Stimulated activated CD8-positive, alpha-beta memory T cell treated with anti-CD3 and anti-CD28 coated beads, Interleukin-2, amount 100 ng/mL, for 48 hours (primary cell): ENCODE measurements at regions not wholly inside any gene's neighbourhood (a gene's known extent, or its start where the extent isn't known, plus 50 kb on each side); places are given as distances from the start of the nearest gene placed in this dataset.

ENCODE experiments used
- DNase-seq, 2 donors: peaks; one replicate each; pipeline ENCODE4 v3.0.0-alpha.2; 2020; ENCODE audit warnings: low read depth in 2 of 2

DNA sequence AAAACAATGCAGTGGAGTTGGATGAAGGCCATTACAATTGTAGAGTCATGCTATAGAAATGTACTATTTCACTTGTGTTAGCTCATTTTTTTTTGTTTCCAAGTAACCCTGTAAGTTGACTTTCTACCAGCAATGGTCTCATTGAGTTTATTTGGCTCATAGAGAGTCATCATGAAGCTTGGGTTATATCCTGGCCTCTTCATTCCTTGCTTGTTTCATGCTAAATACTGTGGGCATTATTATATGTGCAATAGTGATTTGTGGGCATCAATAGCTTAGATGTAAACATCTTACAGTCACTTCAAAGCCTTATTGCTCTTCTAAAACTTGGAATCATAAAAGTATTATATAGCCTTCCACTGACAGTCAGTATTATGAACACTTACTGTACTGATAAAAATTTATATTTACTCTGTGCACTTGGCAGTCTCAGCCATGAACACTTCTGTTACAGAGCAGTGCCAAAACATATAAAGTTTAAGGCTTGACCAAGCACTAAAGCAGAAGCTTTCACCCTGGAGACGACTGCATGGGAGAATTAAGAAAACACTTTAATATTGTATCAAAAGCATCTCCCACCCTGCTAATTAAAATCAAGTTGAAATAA is 751.2 kb downstream of the SATB2 start:
- no peak for DNase-seq

DNA sequence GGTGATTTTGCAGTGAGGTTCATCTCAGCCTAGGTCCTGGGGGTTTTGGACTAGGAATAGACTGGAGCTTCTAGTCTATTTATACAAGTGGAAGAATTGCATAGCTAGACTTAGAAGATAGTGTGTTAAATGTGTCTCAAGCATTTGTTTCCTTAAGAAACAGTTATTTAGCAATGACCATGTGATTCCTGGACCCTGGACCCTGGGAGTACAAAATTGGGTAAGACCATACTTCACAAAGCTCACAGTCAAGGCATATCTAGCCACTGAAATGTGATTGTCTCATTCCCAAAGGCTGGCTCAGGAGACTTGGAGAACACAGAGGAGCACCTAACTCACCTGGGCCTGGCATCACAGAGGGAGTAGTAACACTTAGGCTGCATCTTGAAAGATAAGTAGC is 754.5 kb downstream of the SATB2 start:
- DNase-seq: no peak

DNA sequence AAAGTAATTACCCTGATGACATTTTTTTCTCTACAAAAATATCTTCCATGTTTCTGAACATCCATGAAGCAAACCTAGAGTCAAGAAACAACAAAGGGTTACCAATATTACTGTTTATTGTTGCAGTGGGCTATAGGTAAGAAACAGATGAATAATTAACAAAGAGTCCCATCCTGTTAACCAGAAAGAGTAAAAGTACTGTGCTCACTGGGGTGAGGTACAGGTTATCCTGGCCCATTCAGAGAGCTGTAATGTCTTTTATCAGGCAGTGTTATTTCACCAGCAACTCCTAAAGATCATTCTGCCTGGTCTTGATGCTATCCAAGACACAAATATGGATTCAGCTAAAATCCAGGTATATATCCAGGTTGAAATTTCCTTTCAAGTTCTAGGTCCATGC is 754.9 kb downstream of the SATB2 start:
- no peak for DNase-seq

DNA sequence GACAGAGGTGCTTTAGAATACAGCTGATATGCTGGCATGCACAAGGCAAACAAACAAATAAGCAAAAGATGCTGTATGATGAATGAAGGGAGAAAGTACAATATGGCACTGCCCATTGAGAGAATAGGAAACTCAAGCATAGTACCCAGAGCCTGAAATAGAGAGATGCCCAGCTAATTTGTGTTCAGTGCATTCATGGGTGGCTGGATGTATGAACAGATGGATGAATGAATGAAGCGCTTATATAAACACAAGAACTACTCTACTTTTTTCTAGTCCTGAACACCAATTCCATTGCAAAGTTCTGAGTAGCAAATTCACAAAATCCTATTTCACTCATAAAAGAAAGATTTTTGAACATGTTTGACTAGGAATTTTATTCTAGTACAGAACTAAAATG is 756.3 kb downstream of the SATB2 start:
- no peak for DNase-seq

- no peak for DNase-seq
Measured at GRCh38 chr2:198700319-198700718, 757.4 kb downstream of the SATB2 start.

DNA sequence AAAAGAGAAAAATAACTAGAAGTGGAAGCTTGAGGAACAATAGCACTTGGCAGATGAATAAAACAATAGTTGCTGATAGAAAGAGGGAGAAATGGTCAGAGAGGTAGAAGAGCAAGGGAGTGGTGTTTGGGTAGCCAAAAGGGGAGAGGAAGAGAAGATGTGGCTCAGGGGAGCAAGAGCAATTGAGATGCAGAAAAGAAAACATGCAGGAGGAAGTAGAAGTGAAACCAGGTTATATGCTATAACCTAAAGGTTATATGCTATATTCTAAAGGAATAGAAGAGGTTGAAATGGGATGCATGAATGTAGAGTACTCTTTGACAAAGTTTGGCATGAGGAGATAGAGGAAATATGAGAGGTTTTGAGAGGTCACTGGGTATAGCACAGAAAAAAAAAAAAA is 759.5 kb downstream of the SATB2 start:
- no peak for DNase-seq

DNA sequence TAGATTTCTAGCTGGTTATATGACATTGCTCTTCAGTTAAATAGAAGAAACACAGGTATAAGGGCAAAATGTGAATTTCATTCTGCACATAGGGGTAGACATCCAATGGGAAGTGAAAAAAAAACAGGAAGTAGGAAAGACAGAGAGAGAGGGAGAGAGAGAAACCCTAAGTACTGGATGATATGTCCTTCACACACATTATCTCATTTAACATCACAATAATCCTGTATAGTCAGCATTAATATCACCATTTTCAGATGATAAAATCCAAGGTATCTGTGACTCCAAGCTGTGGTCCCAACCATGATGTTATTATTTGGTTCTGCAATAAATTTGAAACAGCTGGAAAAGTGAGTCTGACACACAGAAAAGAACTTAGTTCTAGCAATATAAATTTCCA is 759.9 kb downstream of the SATB2 start:
- no peak for DNase-seq

GRCh38 chr2:198697218-198697617 is 760.5 kb downstream of the SATB2 start:
- no peak for DNase-seq

GRCh38 chr2:198695879-198696278 is 761.9 kb downstream of the SATB2 start:
- no peak for DNase-seq

DNA sequence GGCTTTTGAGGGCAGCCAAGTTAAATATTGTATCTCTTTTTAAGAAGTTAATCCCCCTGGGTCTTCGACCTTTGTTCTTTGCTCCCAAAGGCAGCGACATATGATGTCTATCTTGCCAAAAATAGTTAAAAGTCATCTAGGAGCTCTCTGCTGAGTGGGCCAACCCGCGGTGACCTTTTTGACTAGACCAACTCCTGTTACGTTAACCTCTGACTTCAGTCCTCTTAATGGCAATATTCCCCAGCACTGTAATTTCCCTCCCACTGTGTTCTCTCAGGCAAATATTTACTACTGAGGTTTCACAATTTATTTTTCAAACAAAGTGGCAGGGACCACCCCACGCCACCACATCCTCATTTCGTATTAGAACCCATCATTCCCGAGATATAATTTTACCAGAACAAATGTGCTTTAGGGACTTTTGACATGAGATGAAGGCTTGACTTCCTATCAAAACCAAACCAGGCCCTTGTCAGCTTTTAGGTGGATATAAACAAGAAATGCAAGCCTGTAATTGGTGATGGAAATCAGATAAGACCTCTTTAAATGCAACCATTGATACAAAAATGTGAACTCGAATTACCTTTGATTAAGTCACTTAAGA is 764.7 kb downstream of the SATB2 start:
- DNase-seq: no peak

GRCh38 chr2:198691236-198691635 is 766.5 kb downstream of the SATB2 start:
- no peak for DNase-seq

GRCh38 chr2:198664321-198664720 is 793.4 kb downstream of the SATB2 start:
- DNase-seq: no peak

GRCh38 chr2:198662905-198663304 is 794.8 kb downstream of the SATB2 start:
- no peak for DNase-seq

GRCh38 chr2:198660501-198660900 is 797.2 kb downstream of the SATB2 start:
- no peak for DNase-seq

GRCh38 chr2:198659096-198659870 is 798.5 kb downstream of the SATB2 start:
- no peak for DNase-seq

GRCh38 chr2:198657512-198658121 is 800.1 kb downstream of the SATB2 start:
- DNase-seq: no peak

DNA sequence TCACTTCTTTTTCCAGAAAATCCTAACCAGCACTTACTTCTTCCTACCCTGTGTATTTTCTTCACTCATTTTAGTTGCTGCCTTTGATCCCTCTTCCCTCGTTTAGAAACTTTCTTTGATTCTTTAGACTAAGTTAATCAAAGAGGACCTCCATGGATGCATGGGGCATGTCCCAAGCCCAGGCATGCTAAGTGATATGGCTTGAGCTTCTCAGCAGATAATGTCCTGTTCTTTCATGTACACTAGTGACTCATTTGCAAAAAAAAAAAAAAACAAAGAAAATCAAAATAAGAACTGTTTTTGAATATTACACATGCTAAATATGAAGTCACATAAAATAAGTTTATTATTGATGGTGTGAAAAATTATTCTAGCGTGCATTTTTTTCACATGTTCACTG is 800.9 kb downstream of the SATB2 start:
- no peak for DNase-seq

DNA sequence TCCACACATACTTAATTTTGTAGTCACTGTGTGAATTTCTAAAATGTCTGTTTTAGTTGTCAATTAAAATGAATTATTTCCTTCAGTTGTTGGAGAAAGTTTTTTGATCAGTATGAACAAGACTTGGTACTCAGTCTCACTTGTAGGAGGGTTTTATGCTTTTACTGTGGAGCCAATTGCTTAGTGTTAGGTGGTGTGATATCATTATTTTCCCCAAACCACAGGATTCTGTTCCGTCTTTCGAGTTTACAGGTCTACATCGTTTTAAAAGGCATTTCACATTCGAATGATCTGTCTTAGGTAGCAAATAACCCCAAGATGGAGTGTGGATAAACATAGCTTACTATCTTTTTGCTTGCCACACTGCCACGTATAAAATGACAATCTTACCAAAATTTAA is 803.1 kb downstream of the SATB2 start:
- DNase-seq: no peak

- DNase-seq: no peak
Measured at GRCh38 chr2:198653311-198653710, 804.4 kb downstream of the SATB2 start.

- DNase-seq: no peak
Measured at GRCh38 chr2:198652461-198652860, 805.3 kb downstream of the SATB2 start.

- no peak for DNase-seq
Measured at GRCh38 chr2:198645816-198646215, 811.9 kb downstream of the SATB2 start.

DNA sequence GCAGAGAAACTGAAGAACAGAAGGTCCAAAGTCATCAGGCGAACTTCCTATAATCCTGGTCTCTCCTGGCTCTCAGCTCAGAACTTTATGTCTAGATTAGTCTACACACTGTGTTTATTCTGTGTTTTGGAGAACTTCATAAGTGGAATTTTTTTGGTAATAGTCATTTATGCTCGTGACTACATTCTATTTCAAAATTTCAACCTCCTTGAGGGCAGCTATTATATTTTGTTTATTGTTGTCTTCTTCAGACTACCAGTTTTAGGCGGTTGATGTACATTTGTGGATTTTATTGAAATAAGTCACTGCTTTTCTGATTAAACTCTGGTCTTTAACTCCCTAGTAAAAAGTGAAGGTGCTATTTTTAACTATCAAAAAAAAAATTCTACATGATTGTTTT is 816.6 kb downstream of the SATB2 start:
- DNase-seq: no peak

DNA sequence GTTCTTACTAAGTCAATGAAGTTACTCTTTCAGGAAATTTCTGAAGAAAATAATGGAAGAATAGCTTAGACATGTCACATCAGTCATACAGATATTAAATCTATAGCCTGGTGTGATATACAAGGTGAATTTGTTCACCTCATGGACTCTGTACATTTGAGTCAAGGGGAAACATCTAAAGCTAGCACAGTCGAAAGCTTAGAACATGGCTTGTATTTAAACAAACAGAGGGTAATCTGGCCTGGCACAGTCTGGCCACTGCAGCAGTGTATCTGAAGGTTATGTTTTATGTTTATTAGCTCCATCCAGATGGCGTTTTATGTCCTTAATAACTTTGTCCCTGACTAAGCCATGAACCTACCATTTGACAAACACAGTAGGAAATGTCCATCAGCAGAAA is 817.3 kb downstream of the SATB2 start:
- DNase-seq: no peak
